OCI-LY1 (cell line): ENCODE measurements at regions not wholly inside any gene's neighbourhood (a gene's known extent, or its start where the extent isn't known, plus 50 kb on each side); places are given as distances from the start of the nearest gene placed in this dataset.

Experiments
- H2AFZ ChIP-seq: fragments of 200-600 bp; sonication (generic), shearing (Covaris generic); 2 replicates; pipeline ENCODE4 v1.6.0; 2014; ENCODE audit warnings: antibody characterized with exemption, mild to moderate bottlenecking, low read length
- H3F3A ChIP-seq: fragments of 200-600 bp; sonication (generic), shearing (Covaris generic); 2 replicates; pipeline ENCODE4 v1.6.0; 2014; ENCODE audit warnings: mild to moderate bottlenecking, antibody characterized with exemption, low read length, moderate library complexity; ENCODE audit not compliant: insufficient read depth
- H3K27ac ChIP-seq: fragments of 200-600 bp; sonication (generic); 2 replicates; pipeline ENCODE4 v1.5.1; 2014; ENCODE audit warnings: low read length, mixed run types, mild to moderate bottlenecking, low read depth; ENCODE audit not compliant: poor library complexity, severe bottlenecking
- H3K27me3 ChIP-seq: fragments of 200-600 bp; sonication (generic); 2 replicates; pipeline ENCODE4 v1.6.0; 2014; ENCODE audit warnings: antibody characterized with exemption, mild to moderate bottlenecking, low read length, moderate library complexity; ENCODE audit not compliant: insufficient read depth
- H3K36me3 ChIP-seq: fragments of 200-600 bp; sonication (generic); 2 replicates; pipeline ENCODE4 v1.6.1; 2014; ENCODE audit warnings: mild to moderate bottlenecking, antibody characterized with exemption, low read length, moderate library complexity, mixed read lengths; ENCODE audit not compliant: insufficient read depth
- H3K4me1 ChIP-seq: fragments of 200-600 bp; sonication (generic); 2 replicates; pipeline ENCODE4 v1.5.1; 2014; ENCODE audit warnings: mild to moderate bottlenecking, low read length, moderate library complexity; ENCODE audit not compliant: insufficient read depth, severe bottlenecking
- H3K4me2 ChIP-seq: fragments of 200-600 bp; sonication (generic), shearing (Covaris generic); 2 replicates; pipeline ENCODE4 v1.6.1; 2014; ENCODE audit warnings: low read length
- H3K4me3 ChIP-seq: fragments of 200-600 bp; sonication (generic); 2 replicates; pipeline ENCODE4 v1.5.1; 2014; ENCODE audit warnings: low read length, low read depth, mild to moderate bottlenecking, mixed read lengths; ENCODE audit not compliant: poor library complexity, severe bottlenecking
- H3K79me2 ChIP-seq: fragments of 200-600 bp; shearing (Covaris generic); 2 replicates; pipeline ENCODE4 v1.6.1; 2016; ENCODE audit warnings: mixed run types, low read length, mixed read lengths; ENCODE audit not compliant: insufficient read depth
- H3K9ac ChIP-seq: fragments of 200-600 bp; sonication (generic), shearing (Covaris generic); 2 replicates; pipeline ENCODE4 v1.6.1; 2014; ENCODE audit warnings: mild to moderate bottlenecking, low read length, mixed read lengths
- H3K9me2 ChIP-seq: fragments of 200-600 bp; sonication (generic), shearing (Covaris generic); 2 replicates; pipeline ENCODE4 v1.6.1; 2014; ENCODE audit warnings: low read depth, mild to moderate bottlenecking, low read length, mixed read lengths
- H3K9me3 ChIP-seq: fragments of 200-600 bp; shearing (Covaris generic); 2 replicates; pipeline ENCODE4 v1.6.1; 2014; ENCODE audit warnings: low read length, mixed read lengths
- H4K20me1 ChIP-seq: fragments of 200-600 bp; sonication (generic), shearing (Covaris generic); 2 replicates; pipeline ENCODE4 v1.6.0; 2016; ENCODE audit warnings: mild to moderate bottlenecking, low read length; ENCODE audit not compliant: insufficient read depth
- EZH2 ChIP-seq: fragments of 200-600 bp; sonication (generic), shearing (Covaris generic); IDR thresholded peaks from 2 replicates; pipeline ENCODE4 v1.8.0; 2017; ENCODE audit warnings: borderline replicate concordance, mixed run types, mild to moderate bottlenecking, antibody characterized with exemption, low read length, moderate library complexity, mixed read lengths
- TF ChIP-seq, protein P1 (sequence below): fragments of 200-600 bp; sonication (generic), shearing (Covaris generic); IDR thresholded peaks from 2 replicates; pipeline ENCODE4 v1.5.1; 2017; ENCODE audit warnings: mild to moderate bottlenecking, antibody characterized with exemption, low read length, moderate library complexity, mixed read lengths

DNA sequence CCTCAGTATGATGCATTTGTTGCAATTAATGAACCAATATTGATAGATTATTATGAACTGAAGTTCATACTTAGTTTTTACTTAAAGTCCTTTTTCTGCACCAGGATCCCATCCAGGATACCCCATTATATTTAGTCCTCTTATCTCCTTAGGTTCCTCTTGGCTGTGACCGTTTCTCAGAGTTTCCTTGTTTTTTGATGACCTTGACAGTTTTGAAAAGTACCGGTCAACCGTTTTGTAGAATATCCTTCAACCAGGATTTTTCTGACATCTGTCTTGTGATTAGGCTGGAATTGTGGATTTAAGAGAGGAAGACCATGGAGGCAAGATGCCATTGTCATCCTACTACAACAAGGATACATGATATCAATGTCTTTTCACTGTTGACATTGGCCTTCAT lies 98.0 kb upstream of the F13A1 start:
- H3K27ac ChIP-seq: no peak overlapping the region
- H3K36me3 ChIP-seq: no peaks in the 10 kb centered on the region
- no peaks in the 10 kb centered on the region; the same call in 1 of the 2 replicates for H3K9me3 ChIP-seq
- H4K20me1 ChIP-seq: no peaks in the 10 kb centered on the region
- H3K4me2 ChIP-seq: no peak overlapping the region
- H3K9me2 ChIP-seq: no peaks in the 10 kb centered on the region
- TF ChIP-seq, protein P1, sequence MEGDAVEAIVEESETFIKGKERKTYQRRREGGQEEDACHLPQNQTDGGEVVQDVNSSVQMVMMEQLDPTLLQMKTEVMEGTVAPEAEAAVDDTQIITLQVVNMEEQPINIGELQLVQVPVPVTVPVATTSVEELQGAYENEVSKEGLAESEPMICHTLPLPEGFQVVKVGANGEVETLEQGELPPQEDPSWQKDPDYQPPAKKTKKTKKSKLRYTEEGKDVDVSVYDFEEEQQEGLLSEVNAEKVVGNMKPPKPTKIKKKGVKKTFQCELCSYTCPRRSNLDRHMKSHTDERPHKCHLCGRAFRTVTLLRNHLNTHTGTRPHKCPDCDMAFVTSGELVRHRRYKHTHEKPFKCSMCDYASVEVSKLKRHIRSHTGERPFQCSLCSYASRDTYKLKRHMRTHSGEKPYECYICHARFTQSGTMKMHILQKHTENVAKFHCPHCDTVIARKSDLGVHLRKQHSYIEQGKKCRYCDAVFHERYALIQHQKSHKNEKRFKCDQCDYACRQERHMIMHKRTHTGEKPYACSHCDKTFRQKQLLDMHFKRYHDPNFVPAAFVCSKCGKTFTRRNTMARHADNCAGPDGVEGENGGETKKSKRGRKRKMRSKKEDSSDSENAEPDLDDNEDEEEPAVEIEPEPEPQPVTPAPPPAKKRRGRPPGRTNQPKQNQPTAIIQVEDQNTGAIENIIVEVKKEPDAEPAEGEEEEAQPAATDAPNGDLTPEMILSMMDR: no peak
- TF ChIP-seq EZH2: no peak
- H3K4me3 ChIP-seq: no peak overlapping the region
- no peaks in the 10 kb centered on the region for H3F3A ChIP-seq
- no peaks in the 10 kb centered on the region for H3K4me1 ChIP-seq
- no peaks in the 10 kb centered on the region for H3K27me3 ChIP-seq
- H3K9ac ChIP-seq: no peak overlapping the region
- no peaks in the 10 kb centered on the region for H3K79me2 ChIP-seq
- no peak overlapping the region for H2AFZ ChIP-seq

DNA sequence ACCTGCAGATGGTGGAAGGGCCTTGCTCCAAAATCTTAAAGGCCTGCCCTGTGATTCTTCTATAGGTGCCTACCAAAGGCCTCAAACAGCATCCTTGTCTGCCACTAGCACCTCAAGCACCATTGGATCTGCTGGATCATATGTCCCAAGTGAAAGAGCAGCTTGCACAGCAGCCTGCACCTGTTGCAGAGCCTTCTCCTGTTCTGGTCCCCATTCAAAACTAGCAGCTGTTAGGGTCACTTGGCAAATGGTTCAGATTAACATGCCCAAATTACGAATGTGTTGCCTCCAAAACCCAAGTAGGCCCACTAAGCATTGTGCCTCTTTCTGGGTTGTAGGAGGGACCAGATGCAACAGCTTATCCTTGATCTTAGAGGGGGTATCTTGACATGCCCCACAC lies 99.6 kb upstream of the F13A1 start:
- no peak overlapping the region for H3K4me2 ChIP-seq
- H2AFZ ChIP-seq: no peak overlapping the region
- H3K36me3 ChIP-seq: peaks cover 7% of the 10 kb centered on the region; the same call in 1 of the 2 replicates
- H3F3A ChIP-seq: no peaks in the 10 kb centered on the region
- no peaks in the 10 kb centered on the region for H3K27me3 ChIP-seq
- no peak overlapping the region for H3K9ac ChIP-seq
- no peaks in the 10 kb centered on the region for H4K20me1 ChIP-seq
- no peak overlapping the region for H3K27ac ChIP-seq
- no peak overlapping the region for H3K4me3 ChIP-seq
- no peaks in the 10 kb centered on the region for H3K4me1 ChIP-seq
- peaks cover 15% of the 10 kb centered on the region; the same call in 1 of the 2 replicates for H3K9me3 ChIP-seq
- no peaks in the 10 kb centered on the region for H3K79me2 ChIP-seq
- TF ChIP-seq, protein P1: no peak
- no peaks in the 10 kb centered on the region for H3K9me2 ChIP-seq

DNA sequence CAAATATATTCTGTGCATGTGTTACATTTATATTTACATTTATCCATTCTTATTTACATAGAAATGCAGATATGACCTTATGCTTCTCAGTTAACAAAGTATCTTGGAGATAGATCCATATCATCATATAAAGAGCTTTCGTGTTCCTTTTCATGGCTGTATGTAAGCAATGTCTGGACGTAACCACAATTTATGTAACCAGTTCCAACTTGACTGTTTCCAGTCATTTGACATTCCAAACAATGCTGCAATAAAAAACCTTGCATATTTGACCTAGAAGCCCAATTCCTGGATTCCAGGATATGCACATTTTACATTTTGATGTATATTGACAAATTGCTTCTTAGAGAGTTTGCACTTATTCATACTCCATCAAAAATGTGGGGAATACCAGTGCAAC lies 113.7 kb upstream of the F13A1 start:
- Histone ChIP-seq H3K36me3 (no peaks in the 10 kb centered on the region), H4K20me1 (no peaks in the 10 kb centered on the region), H3K9me3 (no peaks in the 10 kb centered on the region; the same call in 1 of the 2 replicates), H3K9me2 (no peaks in the 10 kb centered on the region), H3K27me3 (no peaks in the 10 kb centered on the region), H3K4me3 (no peak overlapping the region), H3K9ac (no peak overlapping the region), H3K79me2 (no peaks in the 10 kb centered on the region), H3K27ac (no peak overlapping the region), H3F3A (no peaks in the 10 kb centered on the region), H2AFZ (no peak overlapping the region), H3K4me1 (no peaks in the 10 kb centered on the region), H3K4me2 (no peak overlapping the region)
- TF ChIP-seq, protein P1: no peak
- no peak for TF ChIP-seq EZH2
